Stimulated activated CD8-positive, alpha-beta memory T cell treated with anti-CD3 and anti-CD28 coated beads, Interleukin-4, amount 100 ng/mL, for 24 hours (primary cell): ENCODE measurements at regions not wholly inside any gene's neighbourhood (a gene's known extent, or its start where the extent isn't known, plus 50 kb on each side); places are given as distances from the start of the nearest gene placed in this dataset.

Experiments used
- DNase-seq: peaks from one replicate; pipeline ENCODE4 v3.0.0-alpha.2; 2020; ENCODE audit warnings: low read depth

- DNase-seq, result no peak
Measured at GRCh38 chr12:68557011-68557730, 53.5 kb upstream of the RAP1B start.

- DNase-seq, result no peak
Measured at GRCh38 chr12:68559246-68559645, 51.5 kb upstream of the RAP1B start.

- DNase-seq, result no peak
Measured at GRCh38 chr12:68559984-68560850, 50.5 kb upstream of the RAP1B start.

- no peak for DNase-seq
Measured at GRCh38 chr12:68560851-68561422, 49.8 kb upstream of the RAP1B start.
